IPS DF 6.9 (cell line): ENCODE measurements at regions not wholly inside any gene's neighbourhood (a gene's known extent, or its start where the extent isn't known, plus 50 kb on each side); places are given as distances from the start of the nearest gene placed in this dataset.

Experiments
- DNase-seq: peaks from one replicate; pipeline ENCODE4 v3.0.0-alpha.2; 2013; ENCODE audit warnings: low read depth, low spot score
- H3K27ac ChIP-seq: one replicate; pipeline ENCODE4 v1.5.1; 2013; ENCODE audit warnings: low read length, control low read depth
- H3K27me3 ChIP-seq: 2 replicates; pipeline ENCODE4 v1.6.1; 2013; ENCODE audit warnings: mild to moderate bottlenecking, low read length; ENCODE audit not compliant: control insufficient read depth, insufficient read depth
- H3K36me3 ChIP-seq: 2 replicates; pipeline ENCODE4 v1.6.1; 2013; ENCODE audit warnings: low read length; ENCODE audit not compliant: control insufficient read depth, insufficient read depth
- H3K4me1 ChIP-seq: 2 replicates; pipeline ENCODE4 v1.6.1; 2013; ENCODE audit warnings: low read length; ENCODE audit not compliant: control insufficient read depth, insufficient read depth
- H3K4me3 ChIP-seq: 2 replicates; pipeline ENCODE4 v1.5.1; 2013; ENCODE audit warnings: mild to moderate bottlenecking, low read length
- H3K9me3 ChIP-seq: 2 replicates; pipeline ENCODE4 v1.6.1; 2013; ENCODE audit warnings: low read length, inconsistent platforms; ENCODE audit not compliant: control insufficient read depth, insufficient read depth
- WGBS: extraction: QIAGEN DNeasy Blood & Tissue Kit; methylation state at CpG from one replicate; pipeline ENCODE4 v1.1.7; 2013; ENCODE audit warnings: mixed read lengths, missing lambda C conversion rate; ENCODE audit not compliant: insufficient read length, insufficient coverage; 5-methylcytosine and 5-hydroxymethylcytosine counted together

GRCh38 chr2:76469066-76469465, 758.4 kb upstream of the GCFC2 start:
- Histone ChIP-seq H3K36me3 (no peaks in the 10 kb centered on the region), H3K4me3 (no peak overlapping the region), H3K9me3 (no peaks in the 10 kb centered on the region), H3K27me3 (no peaks in the 10 kb centered on the region), H3K4me1 (no peaks in the 10 kb centered on the region), H3K27ac (no peak overlapping the region)
- no peak for DNase-seq
- WGBS, result no CpG with 5 or more reads among the region's 4 CpGs

GRCh38 chr2:76467326-76467725, 756.6 kb upstream of the GCFC2 start:
- Histone ChIP-seq H3K4me3 (no peak overlapping the region), H3K27me3 (no peaks in the 10 kb centered on the region), H3K9me3 (no peaks in the 10 kb centered on the region), H3K27ac (no peak overlapping the region), H3K4me1 (no peaks in the 10 kb centered on the region), H3K36me3 (no peaks in the 10 kb centered on the region)
- no peak for DNase-seq
- WGBS, result no CpG with 5 or more reads among the region's 2 CpGs

- DNase-seq, result no peak
- no peaks in the 10 kb centered on the region for H3K4me1 ChIP-seq
- H3K36me3 ChIP-seq, result no peaks in the 10 kb centered on the region
- H3K27me3 ChIP-seq, result no peaks in the 10 kb centered on the region
- WGBS, result no CpG with 5 or more reads among the region's 2 CpGs
- H3K27ac ChIP-seq, result no peak overlapping the region
- no peaks in the 10 kb centered on the region for H3K9me3 ChIP-seq
- no peak overlapping the region for H3K4me3 ChIP-seq
Measured at GRCh38 chr2:76464310-76464709, 753.6 kb upstream of the GCFC2 start.

GRCh38 chr2:76461431-76461830, 750.7 kb upstream of the GCFC2 start:
- no peaks in the 10 kb centered on the region for H3K36me3 ChIP-seq
- H3K4me1 ChIP-seq, result no peaks in the 10 kb centered on the region
- H3K4me3 ChIP-seq, result no peak overlapping the region
- H3K27ac ChIP-seq, result no peak overlapping the region
- no peaks in the 10 kb centered on the region for H3K9me3 ChIP-seq
- no peaks in the 10 kb centered on the region for H3K27me3 ChIP-seq
- no CpG with 5 or more reads among the region's 4 CpGs for WGBS
- DNase-seq, result no peak

GRCh38 chr2:76455910-76456309, 745.2 kb upstream of the GCFC2 start:
- WGBS, result no CpG with 5 or more reads among the region's 2 CpGs
- Histone ChIP-seq H3K9me3 (no peaks in the 10 kb centered on the region), H3K4me3 (no peak overlapping the region), H3K27ac (no peak overlapping the region), H3K4me1 (no peaks in the 10 kb centered on the region), H3K27me3 (no peaks in the 10 kb centered on the region), H3K36me3 (no peaks in the 10 kb centered on the region)
- no peak for DNase-seq

- no peaks in the 10 kb centered on the region for H3K36me3 ChIP-seq
- DNase-seq, result no peak
- no CpG with 5 or more reads among the region's 1 CpG for WGBS
Measured at GRCh38 chr2:76450024-76450475, 739.3 kb upstream of the GCFC2 start.

GRCh38 chr2:76448956-76449355, 738.2 kb upstream of the GCFC2 start:
- WGBS, result no CpG with 5 or more reads among the region's 1 CpG
- no peak overlapping the region for H3K27ac ChIP-seq
- H3K36me3 ChIP-seq, result no peaks in the 10 kb centered on the region
- no peaks in the 10 kb centered on the region for H3K9me3 ChIP-seq
- H3K4me1 ChIP-seq, result no peaks in the 10 kb centered on the region
- H3K27me3 ChIP-seq, result no peaks in the 10 kb centered on the region; the same call in 1 of the 2 replicates
- DNase-seq, result no peak
- H3K4me3 ChIP-seq, result no peak overlapping the region

More at GRCh38 chr2:76450024-76450475, 739.3 kb upstream of the GCFC2 start:
- Histone ChIP-seq H3K4me1 (no peaks in the 10 kb centered on the region), H3K27me3 (no peaks in the 10 kb centered on the region; the same call in 1 of the 2 replicates), H3K27ac (no peak overlapping the region), H3K4me3 (no peak overlapping the region), H3K9me3 (no peaks in the 10 kb centered on the region)

GRCh38 chr2:76447294-76447693, 736.6 kb upstream of the GCFC2 start:
- no peak for DNase-seq
- Histone ChIP-seq H3K27me3 (no peaks in the 10 kb centered on the region; the same call in 1 of the 2 replicates), H3K27ac (no peak overlapping the region), H3K9me3 (no peaks in the 10 kb centered on the region), H3K4me3 (no peak overlapping the region), H3K4me1 (no peaks in the 10 kb centered on the region), H3K36me3 (no peaks in the 10 kb centered on the region)
- WGBS, result no CpG with 5 or more reads among the region's 3 CpGs

GRCh38 chr2:76446872-76447271, 736.2 kb upstream of the GCFC2 start:
- no peaks in the 10 kb centered on the region; the same call in 1 of the 2 replicates for H3K27me3 ChIP-seq
- DNase-seq, result peak; percentile 33
- no peak overlapping the region for H3K4me3 ChIP-seq
- H3K9me3 ChIP-seq, result no peaks in the 10 kb centered on the region
- H3K27ac ChIP-seq, result no peak overlapping the region
- H3K4me1 ChIP-seq, result no peaks in the 10 kb centered on the region
- H3K36me3 ChIP-seq, result no peaks in the 10 kb centered on the region

GRCh38 chr2:76445880-76446279, 735.2 kb upstream of the GCFC2 start:
- no peaks in the 10 kb centered on the region; the same call in 1 of the 2 replicates for H3K27me3 ChIP-seq
- no peaks in the 10 kb centered on the region for H3K36me3 ChIP-seq
- H3K4me1 ChIP-seq, result no peaks in the 10 kb centered on the region
- DNase-seq, result no peak
- no peak overlapping the region for H3K27ac ChIP-seq
- WGBS, result no CpG with 5 or more reads among the region's 3 CpGs
- H3K9me3 ChIP-seq, result no peaks in the 10 kb centered on the region
- no peak overlapping the region for H3K4me3 ChIP-seq

- Histone ChIP-seq H3K27ac (no peak overlapping the region), H3K4me1 (no peaks in the 10 kb centered on the region), H3K4me3 (no peak overlapping the region), H3K36me3 (no peaks in the 10 kb centered on the region), H3K27me3 (no peaks in the 10 kb centered on the region; the same call in 1 of the 2 replicates), H3K9me3 (no peaks in the 10 kb centered on the region)
- DNase-seq, result no peak
- WGBS, result no CpG with 5 or more reads among the region's 3 CpGs
Measured at GRCh38 chr2:76444732-76445131, 734.0 kb upstream of the GCFC2 start.
